ENCODE measurements at regions not wholly inside any gene's neighbourhood (a gene's known extent, or its start where the extent isn't known, plus 50 kb on each side); places are given as distances from the start of the nearest gene placed in this dataset.

- Histone ChIP-seq H3K36me3 (ENCODE audit: insufficient read depth, low read length) (no peaks in the 10 kb centered on the region), H3K27me3 (ENCODE audit: insufficient read depth, low read depth, low read length) (no peaks in the 10 kb centered on the region), H4K20me1 (ENCODE audit: insufficient read depth) (no peaks in the 10 kb centered on the region), H3K9me3 (ENCODE audit: low read length) (no peaks in the 10 kb centered on the region), H3F3A (ENCODE audit: insufficient read depth, low read length, poor library complexity, severe bottlenecking) (no peaks in the 10 kb centered on the region), H3K4me2 (ENCODE audit: low read length) (no peak overlapping the region), H3K9me2 (ENCODE audit: insufficient read depth, low read length) (no peaks in the 10 kb centered on the region), H3K79me2 (replicated peaks; ENCODE audit: insufficient read depth, low read length) (no peaks in the 10 kb centered on the region), H2AFZ (ENCODE audit: low read depth, low read length) (no peak overlapping the region), H3K4me3 (ENCODE audit: low read length) (no peak overlapping the region), H3K9ac (ENCODE audit: low read length) (no peak overlapping the region), H3K27ac (ENCODE audit: low read length) (no peak overlapping the region)
- TF ChIP-seq CTCF (IDR thresholded peaks at IDR 0.05; ENCODE audit: poor library complexity, severe bottlenecking) (no peak), MXI1 (conservative IDR thresholded peaks at IDR 0.05; ENCODE audit: poor library complexity, severe bottlenecking) (no peak), TAF1 (IDR thresholded peaks at IDR 0.05; ENCODE audit: low read depth) (no peak), EZH2 (IDR thresholded peaks at IDR 0.05; ENCODE audit: borderline replicate concordance, insufficient read depth, low read length, poor library complexity, severe bottlenecking) (no peak), RAD21 (conservative IDR thresholded peaks at IDR 0.05) (no peak), EP300 (conservative IDR thresholded peaks at IDR 0.05; ENCODE audit: poor library complexity, severe bottlenecking) (no peak), REST (IDR thresholded peaks at IDR 0.05; ENCODE audit: borderline replicate concordance) (no peak), POLR2AphosphoS5 (IDR thresholded peaks at IDR 0.05) (no peak), SMC3 (conservative IDR thresholded peaks at IDR 0.05; ENCODE audit: poor library complexity) (no peak)
Observed at GRCh38 chr10:128476845-128477244, 350.6 kb upstream of the MKI67 start.

GRCh38 chr10:128480601-128481000, 354.4 kb upstream of the MKI67 start:
- H3K27ac ChIP-seq (ENCODE audit: low read length), result no peak overlapping the region
- no peaks in the 10 kb centered on the region for H3K9me2 ChIP-seq (ENCODE audit: insufficient read depth, low read length)
- H3F3A ChIP-seq (ENCODE audit: insufficient read depth, low read length, poor library complexity, severe bottlenecking), result no peaks in the 10 kb centered on the region
- H2AFZ ChIP-seq (ENCODE audit: low read depth, low read length), result no peak overlapping the region
- H3K36me3 ChIP-seq (ENCODE audit: insufficient read depth, low read length), result no peaks in the 10 kb centered on the region
- no peaks in the 10 kb centered on the region for H3K9me3 ChIP-seq (ENCODE audit: low read length)
- no peak overlapping the region for H3K9ac ChIP-seq (ENCODE audit: low read length)
- H4K20me1 ChIP-seq (ENCODE audit: insufficient read depth), result no peaks in the 10 kb centered on the region
- no peak overlapping the region for H3K4me2 ChIP-seq (ENCODE audit: low read length)
- no peak for TF ChIP-seq RAD21 (conservative IDR thresholded peaks at IDR 0.05)
- TF ChIP-seq EP300 (conservative IDR thresholded peaks at IDR 0.05; ENCODE audit: poor library complexity, severe bottlenecking), result no peak
- no peak for TF ChIP-seq REST (IDR thresholded peaks at IDR 0.05; ENCODE audit: borderline replicate concordance)
- TF ChIP-seq CTCF (IDR thresholded peaks at IDR 0.05; ENCODE audit: poor library complexity, severe bottlenecking), result no peak
- TF ChIP-seq TAF1 (IDR thresholded peaks at IDR 0.05; ENCODE audit: low read depth), result no peak
- no peak for TF ChIP-seq SMC3 (conservative IDR thresholded peaks at IDR 0.05; ENCODE audit: poor library complexity)
- no peak for TF ChIP-seq EZH2 (IDR thresholded peaks at IDR 0.05; ENCODE audit: borderline replicate concordance, insufficient read depth, low read length, poor library complexity, severe bottlenecking)
- no peak for TF ChIP-seq POLR2AphosphoS5 (IDR thresholded peaks at IDR 0.05)
- TF ChIP-seq MXI1 (conservative IDR thresholded peaks at IDR 0.05; ENCODE audit: poor library complexity, severe bottlenecking), result no peak
- no peaks in the 10 kb centered on the region for H3K79me2 ChIP-seq (replicated peaks; ENCODE audit: insufficient read depth, low read length)
- no peak overlapping the region for H3K4me3 ChIP-seq (ENCODE audit: low read length)
- no peaks in the 10 kb centered on the region for H3K27me3 ChIP-seq (ENCODE audit: insufficient read depth, low read depth, low read length)
